ENCODE measurements at regions not wholly inside any gene's neighbourhood (a gene's known extent, or its start where the extent isn't known, plus 50 kb on each side); places are given as distances from the start of the nearest gene placed in this dataset.

- no peak overlapping the region for H3K4me3 ChIP-seq
- H3K27me3 ChIP-seq = no peaks in the 10 kb centered on the region
- DNase-seq = no peak
- no peaks in the 10 kb centered on the region for H3K36me3 ChIP-seq
- peaks cover 5% of the 10 kb centered on the region; the same call in 1 of the 2 replicates for H3K4me1 ChIP-seq
- no peak overlapping the region for H3K27ac ChIP-seq
- H3K9me3 ChIP-seq (replicated peaks) = no peaks in the 10 kb centered on the region
These were observed 62.7 kb upstream of the DOCK10 start for GRCh38 chr2:225104971-225105370.

- no peak for DNase-seq
- no peak overlapping the region for H3K27ac ChIP-seq
- peaks cover 5% of the 10 kb centered on the region; the same call in 1 of the 2 replicates for H3K4me1 ChIP-seq
These were observed 62.1 kb upstream of the DOCK10 start for GRCh38 chr2:225104321-225104720.

GRCh38 chr2:225103737-225104141, 61.5 kb upstream of the DOCK10 start:
- DNase-seq = no peak
- no peak overlapping the region for H3K27ac ChIP-seq
- no peaks in the 10 kb centered on the region for H3K27me3 ChIP-seq
- no peaks in the 10 kb centered on the region for H3K9me3 ChIP-seq (replicated peaks)
- H3K4me3 ChIP-seq = no peak overlapping the region
- H3K4me1 ChIP-seq = peaks cover 5% of the 10 kb centered on the region; the same call in 1 of the 2 replicates
- no peaks in the 10 kb centered on the region for H3K36me3 ChIP-seq

More at GRCh38 chr2:225104321-225104720, 62.1 kb upstream of the DOCK10 start:
- H3K27me3 ChIP-seq = no peaks in the 10 kb centered on the region
- H3K36me3 ChIP-seq = no peaks in the 10 kb centered on the region
- H3K9me3 ChIP-seq (replicated peaks) = no peaks in the 10 kb centered on the region
- H3K4me3 ChIP-seq = no peak overlapping the region

- peaks cover 5% of the 10 kb centered on the region; the same call in 1 of the 2 replicates for H3K4me1 ChIP-seq
- no peak overlapping the region for H3K27ac ChIP-seq
- H3K9me3 ChIP-seq (replicated peaks) = no peaks in the 10 kb centered on the region
- H3K27me3 ChIP-seq = no peaks in the 10 kb centered on the region
- no peak for DNase-seq
- H3K36me3 ChIP-seq = no peaks in the 10 kb centered on the region
- H3K4me3 ChIP-seq = no peak overlapping the region
These were observed 58.6 kb upstream of the DOCK10 start for GRCh38 chr2:225100856-225101294.

GRCh38 chr2:225100269-225100668, 58.0 kb upstream of the DOCK10 start:
- peaks cover 5% of the 10 kb centered on the region; the same call in 1 of the 2 replicates for H3K4me1 ChIP-seq
- H3K27me3 ChIP-seq = no peaks in the 10 kb centered on the region
- no peak overlapping the region for H3K4me3 ChIP-seq
- no peak for DNase-seq
- no peaks in the 10 kb centered on the region for H3K36me3 ChIP-seq
- no peak overlapping the region for H3K27ac ChIP-seq
- no peaks in the 10 kb centered on the region for H3K9me3 ChIP-seq (replicated peaks)

- no peaks in the 10 kb centered on the region for H3K9me3 ChIP-seq (replicated peaks)
- H3K36me3 ChIP-seq = no peaks in the 10 kb centered on the region
- H3K4me1 ChIP-seq = no peaks in the 10 kb centered on the region
- no peaks in the 10 kb centered on the region for H3K27me3 ChIP-seq
- DNase-seq = no peak
- H3K27ac ChIP-seq = no peak overlapping the region
- H3K4me3 ChIP-seq = no peak overlapping the region
These were observed 54.8 kb upstream of the DOCK10 start for GRCh38 chr2:225097035-225097434.
